SK-N-MC (cell line): ENCODE measurements at regions not wholly inside any gene's neighbourhood (a gene's known extent, or its start where the extent isn't known, plus 50 kb on each side); places are given as distances from the start of the nearest gene placed in this dataset.

Source experiments
- EZH2 ChIP-seq: fragments of 200-600 bp; sonication (generic); IDR thresholded peaks from one replicate; pipeline ENCODE4 v1.6.1; 2017; ENCODE audit warnings: antibody characterized with exemption
- POLR2AphosphoS5 ChIP-seq: IDR thresholded peaks from 2 replicates; pipeline ENCODE4 v1.6.1; 2012; ENCODE audit warnings: mild to moderate bottlenecking, low read depth, low read length, borderline replicate concordance

DNA sequence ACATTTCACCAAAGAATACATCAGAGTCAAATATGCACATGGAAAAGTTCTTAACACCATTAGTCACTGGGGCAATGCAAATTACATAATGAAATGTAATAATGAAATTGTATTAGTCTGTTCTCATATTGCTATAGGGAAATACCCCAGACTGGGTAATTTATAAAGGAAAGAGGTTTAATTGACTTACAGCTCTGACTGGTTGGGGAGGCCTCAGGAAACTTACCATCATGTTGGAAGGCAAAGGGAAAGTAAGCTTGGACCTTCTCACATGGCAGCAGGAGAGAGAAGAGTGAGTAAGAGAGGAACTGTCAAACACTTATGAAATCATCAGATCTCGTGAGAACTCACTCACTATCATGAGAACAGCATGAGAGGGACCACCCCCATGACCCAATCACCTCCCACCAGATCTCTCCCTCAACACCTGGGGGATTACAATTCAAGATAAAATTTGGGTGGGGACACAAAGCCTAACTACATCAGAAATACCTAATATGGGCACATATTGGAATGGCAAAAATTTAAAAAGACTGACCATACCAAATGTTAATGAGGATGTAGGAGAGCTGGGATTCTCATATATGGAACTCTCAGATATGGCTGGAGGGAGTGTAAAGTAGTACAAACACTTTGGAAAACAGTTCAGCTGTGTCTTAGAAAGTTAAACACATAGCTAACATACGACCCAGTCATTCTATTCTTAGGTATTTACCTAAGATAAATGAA is 65.1 kb upstream of the CD44 start:
- TF ChIP-seq POLR2AphosphoS5 = no peak
- TF ChIP-seq EZH2 = no peak
